Left ventricle myocardium inferior (tissue), 1 donor: ENCODE measurements at regions not wholly inside any gene's neighbourhood (a gene's known extent, or its start where the extent isn't known, plus 50 kb on each side); places are given as distances from the start of the nearest gene placed in this dataset.
A peak's percentile ranks its signal among the peaks of the same experiment; 100 is the strongest.

Experiments
- DNase-seq: peaks from one replicate; pipeline ENCODE4 v3.0.0-alpha.2; 2020
- H3K27ac ChIP-seq: fragments of 200-600 bp; replicated peaks from 2 replicates; pipeline ENCODE4 v1.8.0; 2021
- H3K27me3 ChIP-seq: fragments of 200-600 bp; 2 replicates; pipeline ENCODE4 v1.8.0; 2021; ENCODE audit warnings: low read depth
- H3K36me3 ChIP-seq: fragments of 200-600 bp; 2 replicates; pipeline ENCODE4 v1.8.0; 2021
- H3K4me1 ChIP-seq: fragments of 200-600 bp; 2 replicates; pipeline ENCODE4 v1.8.0; 2021
- H3K4me3 ChIP-seq: fragments of 200-600 bp; 2 replicates; pipeline ENCODE4 v1.8.0; 2021; ENCODE audit warnings: mild to moderate bottlenecking, moderate library complexity
- H3K9me3 ChIP-seq: fragments of 200-600 bp; replicated peaks from 2 replicates; pipeline ENCODE4 v1.8.0; 2021
- intact Hi-C: fragments of 100-400 bp; cut with micrococcal nuclease; formaldehyde crosslinking; loops from one replicate; pipeline ENCODE4 v1.11.0; 2022
- TF ChIP-seq, protein P1 (sequence below): fragments of 200-600 bp; IDR thresholded peaks from 2 replicates; pipeline ENCODE4 v1.8.0; 2021; ENCODE audit warnings: antibody characterized with exemption, mild to moderate bottlenecking, borderline replicate concordance
- donor health status: DM: no; HTN: yes; CAD: no; lungs with severe emphysema.

DNA sequence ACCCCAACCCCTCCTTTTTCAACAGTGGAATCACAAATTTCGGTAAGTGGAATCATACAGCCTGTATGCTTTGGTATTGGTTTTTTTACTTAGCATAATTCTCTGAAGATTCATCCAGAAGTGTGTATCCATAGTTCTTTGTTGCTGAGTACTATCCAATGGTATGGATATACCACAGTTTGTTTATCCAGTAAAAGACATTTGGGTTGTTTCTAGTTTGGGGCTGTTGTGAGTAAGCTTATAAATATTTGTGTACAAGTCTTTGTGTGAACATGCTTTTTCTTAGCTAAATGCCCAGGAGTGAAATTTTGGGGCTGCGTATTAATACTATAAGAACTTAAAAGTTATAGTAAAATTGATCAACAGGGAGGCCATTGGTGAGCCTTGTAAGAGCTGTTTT, 57.5 kb upstream of the GC start:
- H3K27me3 ChIP-seq = no peaks in the 10 kb centered on the region
- TF ChIP-seq, protein P1, sequence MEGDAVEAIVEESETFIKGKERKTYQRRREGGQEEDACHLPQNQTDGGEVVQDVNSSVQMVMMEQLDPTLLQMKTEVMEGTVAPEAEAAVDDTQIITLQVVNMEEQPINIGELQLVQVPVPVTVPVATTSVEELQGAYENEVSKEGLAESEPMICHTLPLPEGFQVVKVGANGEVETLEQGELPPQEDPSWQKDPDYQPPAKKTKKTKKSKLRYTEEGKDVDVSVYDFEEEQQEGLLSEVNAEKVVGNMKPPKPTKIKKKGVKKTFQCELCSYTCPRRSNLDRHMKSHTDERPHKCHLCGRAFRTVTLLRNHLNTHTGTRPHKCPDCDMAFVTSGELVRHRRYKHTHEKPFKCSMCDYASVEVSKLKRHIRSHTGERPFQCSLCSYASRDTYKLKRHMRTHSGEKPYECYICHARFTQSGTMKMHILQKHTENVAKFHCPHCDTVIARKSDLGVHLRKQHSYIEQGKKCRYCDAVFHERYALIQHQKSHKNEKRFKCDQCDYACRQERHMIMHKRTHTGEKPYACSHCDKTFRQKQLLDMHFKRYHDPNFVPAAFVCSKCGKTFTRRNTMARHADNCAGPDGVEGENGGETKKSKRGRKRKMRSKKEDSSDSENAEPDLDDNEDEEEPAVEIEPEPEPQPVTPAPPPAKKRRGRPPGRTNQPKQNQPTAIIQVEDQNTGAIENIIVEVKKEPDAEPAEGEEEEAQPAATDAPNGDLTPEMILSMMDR = no peak
- H3K4me1 ChIP-seq = no peaks in the 10 kb centered on the region
- intact Hi-C loops = no loop called here
- H3K36me3 ChIP-seq = no peaks in the 10 kb centered on the region
- H3K9me3 ChIP-seq = peaks cover 6% of the 10 kb centered on the region
- DNase-seq = no peak
- no peak overlapping the region for H3K27ac ChIP-seq
- H3K4me3 ChIP-seq = no peak overlapping the region

DNA sequence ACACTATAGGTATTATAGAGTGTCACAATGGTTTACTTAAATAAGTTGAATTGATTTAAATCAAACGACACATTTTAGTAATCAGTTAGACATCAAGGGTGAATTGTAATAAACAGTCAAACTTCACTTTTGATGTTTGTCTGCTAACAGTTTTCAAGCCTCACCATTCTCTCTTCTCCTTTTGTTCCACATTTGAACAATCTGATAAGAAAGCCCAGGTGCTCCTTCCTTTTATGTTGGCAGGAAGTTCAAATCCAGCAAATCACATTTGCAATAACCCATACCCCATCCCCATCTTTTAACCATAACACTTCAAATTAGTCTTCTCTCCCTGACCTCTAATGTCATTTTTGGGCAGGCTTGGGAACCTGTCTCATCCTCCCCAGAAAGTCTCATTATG, 63.4 kb upstream of the GC start:
- Histone ChIP-seq H3K27me3 (no peaks in the 10 kb centered on the region), H3K27ac (no peak overlapping the region), H3K9me3 (peaks cover 6% of the 10 kb centered on the region), H3K36me3 (no peaks in the 10 kb centered on the region), H3K4me1 (no peaks in the 10 kb centered on the region), H3K4me3 (no peak overlapping the region)
- intact Hi-C loops = no loop called here
- DNase-seq = no peak
- TF ChIP-seq, protein P1 = no peak

DNA sequence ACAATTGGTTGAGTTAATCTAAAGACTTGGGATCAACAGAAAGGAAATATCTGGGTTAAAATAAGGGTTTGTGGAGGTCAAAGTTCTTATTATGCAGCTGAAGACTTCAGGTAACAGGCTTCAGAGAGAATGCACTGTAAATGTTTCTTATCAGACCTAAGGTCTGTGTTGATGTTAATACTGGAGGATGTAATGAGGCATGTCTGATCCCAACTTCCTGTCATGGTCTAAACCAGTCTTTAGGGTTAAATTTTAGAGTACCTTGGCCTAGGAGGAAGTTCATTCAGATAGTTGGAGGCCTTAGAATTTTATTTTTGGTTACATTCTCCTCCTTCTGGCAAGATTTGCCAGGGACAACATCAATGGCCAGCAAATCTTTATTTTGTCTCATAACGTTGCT, 72.1 kb upstream of the GC start:
- TF ChIP-seq, protein P1 = no peak
- H3K4me3 ChIP-seq = no peak overlapping the region

DNA sequence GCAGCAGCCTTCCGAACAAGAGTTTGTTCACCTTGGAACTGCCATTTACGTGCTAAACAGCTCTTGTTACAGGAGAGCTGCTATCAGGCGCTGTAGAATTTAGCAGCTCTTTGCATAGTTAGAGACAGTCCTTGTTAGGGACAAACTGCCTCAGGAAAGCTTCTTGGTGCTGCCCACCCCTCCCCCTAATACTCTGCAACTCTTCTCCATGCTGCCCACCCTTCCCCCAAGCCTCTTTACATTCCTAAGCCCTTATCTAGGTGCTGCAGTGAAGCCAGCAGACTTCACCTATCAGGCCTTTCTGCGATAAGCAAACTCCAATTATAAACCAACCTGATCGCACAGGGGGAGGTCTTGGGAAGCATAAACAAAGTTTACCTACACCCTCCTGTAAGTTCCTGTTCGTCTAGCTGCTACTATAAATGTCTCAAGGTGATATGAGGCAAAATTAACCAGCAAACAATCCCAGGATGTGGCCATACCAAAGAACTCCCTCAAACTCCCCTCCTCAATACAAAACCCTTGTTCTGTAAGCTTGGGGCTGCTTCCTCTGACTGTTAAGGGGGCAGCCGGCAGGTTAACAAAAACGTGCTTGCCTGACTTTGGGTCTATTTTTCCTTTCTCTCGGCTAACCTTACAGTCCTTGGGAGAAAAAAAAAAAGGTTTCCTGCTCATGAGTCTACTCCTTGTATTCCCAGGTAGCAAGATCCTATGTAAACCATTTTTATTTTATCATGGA, 74.0 kb upstream of the GC start:
- peak overlapping the region; percentile 33 for H3K4me3 ChIP-seq
- no peak for DNase-seq
- H3K4me1 ChIP-seq = no peaks in the 10 kb centered on the region
- no peaks in the 10 kb centered on the region for H3K36me3 ChIP-seq
- intact Hi-C loops = no loop called here
- H3K27me3 ChIP-seq = no peaks in the 10 kb centered on the region
- TF ChIP-seq, protein P1 = no peak
- H3K9me3 ChIP-seq = peaks cover 37% of the 10 kb centered on the region
- no peak overlapping the region for H3K27ac ChIP-seq

More for the DNA sequence above, 72.1 kb upstream of the GC start:
- H3K4me1 ChIP-seq = no peaks in the 10 kb centered on the region
- intact Hi-C loops = no loop called here
- H3K27me3 ChIP-seq = no peaks in the 10 kb centered on the region
- no peak overlapping the region for H3K27ac ChIP-seq
- H3K36me3 ChIP-seq = no peaks in the 10 kb centered on the region
- peaks cover 20% of the 10 kb centered on the region for H3K9me3 ChIP-seq
- DNase-seq = no peak

DNA sequence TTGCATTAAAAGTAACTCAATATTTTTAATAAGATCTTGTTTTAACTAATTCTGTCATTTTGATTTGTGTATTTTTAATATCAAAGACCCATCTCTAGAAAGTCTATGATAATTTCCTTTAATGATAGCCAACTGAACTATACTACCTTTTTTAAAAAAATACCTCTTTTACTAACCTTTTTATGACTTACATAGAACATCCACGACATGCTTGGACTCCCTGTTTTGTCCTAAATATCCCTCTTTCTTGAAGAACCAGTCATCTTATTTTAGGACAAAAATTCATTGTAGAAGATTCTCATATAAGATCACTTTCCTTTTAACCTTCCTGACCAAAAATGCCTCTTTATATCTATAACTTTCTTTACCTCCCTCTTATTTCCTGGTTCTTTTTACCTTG, 76.8 kb upstream of the GC start:
- no peaks in the 10 kb centered on the region for H3K36me3 ChIP-seq
- H3K27ac ChIP-seq = no peak overlapping the region
- H3K27me3 ChIP-seq = no peaks in the 10 kb centered on the region
- TF ChIP-seq, protein P1 = no peak
- H3K4me3 ChIP-seq = no peak overlapping the region
- no peaks in the 10 kb centered on the region for H3K4me1 ChIP-seq
- H3K9me3 ChIP-seq = peaks cover 54% of the 10 kb centered on the region
- DNase-seq = no peak
- intact Hi-C loops = no loop called here
